SH-SY5Y (cell line): ENCODE measurements at regions not wholly inside any gene's neighbourhood (a gene's known extent, or its start where the extent isn't known, plus 50 kb on each side); places are given as distances from the start of the nearest gene placed in this dataset.

Experiments used
- GATA2 ChIP-seq: IDR thresholded peaks from 2 replicates; pipeline ENCODE4 v1.6.1; 2011; ENCODE audit warnings: mild to moderate bottlenecking, low read depth, low read length
- GATA3 ChIP-seq: IDR thresholded peaks from 2 replicates; pipeline ENCODE4 v1.6.1; 2011; ENCODE audit warnings: low read depth, mild to moderate bottlenecking, low read length, moderate library complexity

GRCh38 chr16:5643855-5644531, 546.4 kb upstream of the EEF2KMT start:
- peak; percentile 81 for TF ChIP-seq GATA2
- TF ChIP-seq GATA3, result peak; percentile 69
